Epithelial cell of esophagus (primary cell): ENCODE measurements at regions not wholly inside any gene's neighbourhood (a gene's known extent, or its start where the extent isn't known, plus 50 kb on each side); places are given as distances from the start of the nearest gene placed in this dataset.

Experiments
- DNase-seq: peaks from one replicate; pipeline ENCODE4 v3.0.0; 2010; ENCODE audit warnings: low read depth
- H3K4me3 ChIP-seq: 2 replicates; pipeline ENCODE4 v1.5.1; 2011; ENCODE audit warnings: mild to moderate bottlenecking, low read length, control low read depth
- TF ChIP-seq, protein P1 (sequence below): IDR thresholded peaks from 2 replicates; pipeline ENCODE4 v1.5.1; 2011; ENCODE audit warnings: low read depth, mild to moderate bottlenecking, low read length, control low read depth, inconsistent platforms; ENCODE audit not compliant: insufficient read depth; ENCODE audit errors: missing control alignments

GRCh38 chr14:97281741-97282140, 484.6 kb downstream of the VRK1 start:
- H3K4me3 ChIP-seq, result no peak overlapping the region
- no peak for DNase-seq
- TF ChIP-seq, protein P1, sequence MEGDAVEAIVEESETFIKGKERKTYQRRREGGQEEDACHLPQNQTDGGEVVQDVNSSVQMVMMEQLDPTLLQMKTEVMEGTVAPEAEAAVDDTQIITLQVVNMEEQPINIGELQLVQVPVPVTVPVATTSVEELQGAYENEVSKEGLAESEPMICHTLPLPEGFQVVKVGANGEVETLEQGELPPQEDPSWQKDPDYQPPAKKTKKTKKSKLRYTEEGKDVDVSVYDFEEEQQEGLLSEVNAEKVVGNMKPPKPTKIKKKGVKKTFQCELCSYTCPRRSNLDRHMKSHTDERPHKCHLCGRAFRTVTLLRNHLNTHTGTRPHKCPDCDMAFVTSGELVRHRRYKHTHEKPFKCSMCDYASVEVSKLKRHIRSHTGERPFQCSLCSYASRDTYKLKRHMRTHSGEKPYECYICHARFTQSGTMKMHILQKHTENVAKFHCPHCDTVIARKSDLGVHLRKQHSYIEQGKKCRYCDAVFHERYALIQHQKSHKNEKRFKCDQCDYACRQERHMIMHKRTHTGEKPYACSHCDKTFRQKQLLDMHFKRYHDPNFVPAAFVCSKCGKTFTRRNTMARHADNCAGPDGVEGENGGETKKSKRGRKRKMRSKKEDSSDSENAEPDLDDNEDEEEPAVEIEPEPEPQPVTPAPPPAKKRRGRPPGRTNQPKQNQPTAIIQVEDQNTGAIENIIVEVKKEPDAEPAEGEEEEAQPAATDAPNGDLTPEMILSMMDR, result no peak

DNA sequence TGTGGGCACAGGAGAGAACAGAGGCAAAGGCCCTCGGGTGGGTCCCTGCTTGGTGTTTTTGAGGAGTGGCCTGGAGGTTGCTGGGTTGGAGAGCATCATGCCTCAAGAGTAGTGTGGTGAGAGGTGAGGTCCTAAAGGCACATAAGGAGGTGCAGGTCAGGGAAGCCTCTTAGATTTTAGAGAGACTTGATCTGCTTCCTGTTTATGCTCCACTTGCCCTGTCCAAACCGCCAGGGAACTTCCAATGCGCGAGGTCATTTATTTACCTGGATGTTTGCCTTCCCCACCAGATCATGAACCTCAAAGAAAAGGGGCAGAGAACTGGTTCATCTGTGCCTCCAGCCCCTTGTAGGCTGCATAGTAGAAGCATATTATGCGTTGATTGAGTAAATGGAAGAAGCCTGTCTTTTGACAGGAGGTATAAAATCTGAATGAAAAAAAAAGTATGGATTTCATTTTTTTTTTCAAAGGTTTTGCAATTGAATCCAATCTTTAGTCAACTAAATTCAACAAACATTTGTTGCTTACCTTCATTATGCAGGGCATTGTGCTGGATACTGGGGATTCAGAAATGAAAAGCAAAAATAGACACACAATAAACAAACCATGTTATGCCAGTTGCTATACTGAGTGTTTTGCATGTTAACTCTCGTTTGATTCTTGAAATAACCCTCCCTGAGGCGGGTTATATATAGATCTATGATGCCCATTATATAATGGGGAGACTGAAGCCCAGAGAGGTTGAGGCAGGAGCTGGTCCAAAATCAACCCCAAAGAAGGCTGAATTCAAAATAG, 485.2 kb downstream of the VRK1 start:
- no peak overlapping the region for H3K4me3 ChIP-seq

DNA sequence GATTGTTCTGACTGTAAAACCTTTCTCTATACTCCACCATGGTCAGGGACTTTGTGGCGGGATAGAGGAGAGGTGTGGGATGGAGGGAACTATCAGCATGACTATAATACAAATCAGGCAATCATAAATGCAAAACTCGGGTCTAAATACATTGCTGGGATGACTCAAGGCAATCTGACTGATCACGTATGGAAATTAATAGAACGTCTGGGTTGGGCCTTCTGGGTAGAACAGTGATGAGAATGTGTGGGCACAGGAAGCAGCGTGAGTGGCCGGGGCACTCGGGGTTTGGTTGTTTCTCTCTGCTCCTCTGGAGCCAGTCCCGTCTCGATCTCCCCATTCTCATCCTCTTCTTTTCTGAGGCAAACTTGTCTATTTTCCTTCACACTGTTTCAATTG, 485.8 kb downstream of the VRK1 start:
- no peak overlapping the region for H3K4me3 ChIP-seq

More for the DNA sequence above, 485.2 kb downstream of the VRK1 start:
- TF ChIP-seq, protein P1, result no peak
- DNase-seq, result no peak

GRCh38 chr14:97283426-97283825, 486.2 kb downstream of the VRK1 start:
- H3K4me3 ChIP-seq, result no peak overlapping the region
- TF ChIP-seq, protein P1, result no peak
- no peak for DNase-seq

More for the DNA sequence above, 485.8 kb downstream of the VRK1 start:
- TF ChIP-seq, protein P1, result no peak
- DNase-seq, result no peak

DNA sequence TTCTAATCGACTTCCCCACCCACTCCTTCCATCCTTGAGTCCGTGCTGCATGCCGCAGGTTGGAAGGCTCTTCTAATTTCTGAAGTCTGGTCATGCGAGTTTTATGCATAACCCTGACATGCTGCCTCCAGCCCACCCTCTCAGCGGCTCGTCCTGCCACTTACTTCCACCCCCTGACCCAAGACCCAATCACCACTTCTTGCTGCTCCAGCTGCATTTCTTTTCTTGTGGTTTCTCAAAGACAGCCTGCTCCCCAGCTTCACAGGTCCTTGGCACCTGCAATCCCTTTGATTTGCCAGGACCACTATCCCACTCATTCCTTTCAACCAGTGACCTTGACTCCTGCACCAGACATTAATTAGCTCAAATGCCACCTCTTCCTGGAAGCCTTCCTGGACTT, 486.7 kb downstream of the VRK1 start:
- no peak overlapping the region for H3K4me3 ChIP-seq
- DNase-seq, result no peak
- TF ChIP-seq, protein P1, result no peak

DNA sequence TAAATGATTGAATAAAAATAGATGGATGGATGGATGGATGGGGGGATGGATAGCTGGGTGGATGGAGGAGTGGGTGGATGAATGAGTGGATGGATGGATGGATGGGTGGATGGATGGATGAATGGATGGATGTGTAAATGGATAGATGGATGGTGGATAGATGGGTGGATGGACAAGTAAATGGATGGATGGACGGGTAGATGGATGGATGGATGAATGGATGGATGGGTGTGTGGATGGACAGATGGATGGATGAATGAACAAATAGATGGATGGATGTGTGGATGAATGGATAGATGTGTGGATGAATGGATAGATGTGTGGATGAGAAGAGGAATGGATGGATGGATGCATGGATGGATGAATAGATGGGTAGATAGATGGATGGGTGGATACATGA, 490.8 kb downstream of the VRK1 start:
- TF ChIP-seq, protein P1, result no peak

GRCh38 chr14:97290065-97290464, 492.9 kb downstream of the VRK1 start:
- no peak overlapping the region for H3K4me3 ChIP-seq
- TF ChIP-seq, protein P1, result no peak
- no peak for DNase-seq

More for the DNA sequence above, 490.8 kb downstream of the VRK1 start:
- DNase-seq, result no peak
- no peak overlapping the region for H3K4me3 ChIP-seq
